Amniotic stem cell (primary cell): ENCODE measurements at regions not wholly inside any gene's neighbourhood (a gene's known extent, or its start where the extent isn't known, plus 50 kb on each side); places are given as distances from the start of the nearest gene placed in this dataset.
"Not testable (repeated sequence)": the region's sequence is repeated elsewhere in the genome, so short reads cannot be mapped to it uniquely, and the experiment has no call there.

Experiments
- DNase-seq: peaks from one replicate; lab custom pipeline; 2025; lab: John Stamatoyannopoulos, UW

DNA sequence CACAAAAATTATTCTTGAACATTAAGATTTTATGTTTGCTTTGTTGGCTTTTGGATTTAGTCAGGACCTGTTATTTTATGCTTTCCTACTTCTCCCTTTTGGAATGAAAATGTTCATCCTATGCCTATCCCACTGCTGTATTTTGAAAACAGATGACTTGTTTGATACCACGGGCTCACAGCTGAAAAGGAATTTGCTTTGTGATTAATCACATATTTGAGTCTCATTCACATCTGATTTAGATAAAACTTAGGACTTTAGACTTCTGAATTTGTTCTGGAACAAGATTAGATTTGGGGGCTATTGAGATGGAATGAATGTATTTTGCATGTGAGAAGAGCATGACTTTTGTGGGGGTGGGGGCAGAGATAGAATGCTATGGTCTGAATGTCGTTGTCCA, 1012.6 kb downstream of the CDH11 start:
- no peak for DNase-seq

DNA sequence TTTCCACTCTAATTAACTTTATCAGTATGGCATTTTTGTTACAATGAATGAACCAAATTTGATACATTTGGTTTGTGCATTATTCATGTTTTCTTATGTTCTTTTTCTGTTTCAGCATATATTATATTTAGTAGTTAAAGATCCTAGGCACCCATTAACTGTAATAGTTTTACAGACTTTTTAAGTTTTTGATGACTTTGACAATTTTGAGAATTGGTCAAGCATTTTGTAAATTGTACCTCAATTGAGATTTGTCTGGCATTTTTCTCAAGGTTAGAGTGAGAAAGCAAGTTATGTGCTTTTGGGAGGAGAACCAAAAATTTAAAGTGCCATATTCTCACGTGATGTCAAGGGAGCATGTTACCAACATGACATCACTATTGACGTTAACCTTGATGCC, 1019.2 kb downstream of the CDH11 start:
- DNase-seq, result no peak

DNA sequence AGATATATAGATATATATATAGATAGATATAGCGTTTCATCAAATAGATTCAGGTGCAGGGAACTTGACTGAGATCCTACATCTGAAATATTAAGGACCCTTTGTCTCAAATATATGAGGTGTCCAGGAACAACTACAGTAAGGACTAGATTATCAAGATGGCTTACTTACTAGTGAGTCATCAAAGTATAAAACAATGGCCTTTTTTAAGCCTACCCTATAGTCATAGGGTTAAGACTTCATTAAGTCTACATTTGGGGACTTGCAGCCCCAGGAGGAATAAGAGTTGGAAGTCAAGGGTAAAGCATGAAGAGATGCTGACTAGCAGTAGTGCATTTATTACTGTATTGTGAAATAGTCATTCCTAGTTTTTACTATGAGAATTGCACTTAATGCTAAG, 1023.4 kb downstream of the CDH11 start:
- no peak for DNase-seq

DNA sequence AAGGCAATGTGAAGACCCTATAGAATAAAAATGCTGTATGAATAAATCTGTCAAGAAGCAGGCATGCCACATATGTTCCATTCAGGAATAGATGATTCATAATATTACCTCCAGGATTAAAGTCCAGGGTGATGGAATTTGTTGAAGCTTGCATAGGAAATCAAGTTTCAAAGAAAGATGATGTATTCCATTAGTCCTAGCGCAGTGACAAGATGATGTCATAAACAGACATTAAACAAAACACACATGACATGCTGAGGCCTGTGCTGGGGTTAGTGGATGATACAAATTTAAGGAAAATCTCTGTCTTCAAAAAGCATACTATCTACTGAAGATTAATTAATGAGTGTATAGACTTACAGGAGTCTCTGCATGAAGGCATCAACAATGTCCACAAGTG, 1025.2 kb downstream of the CDH11 start:
- no peak for DNase-seq

DNA sequence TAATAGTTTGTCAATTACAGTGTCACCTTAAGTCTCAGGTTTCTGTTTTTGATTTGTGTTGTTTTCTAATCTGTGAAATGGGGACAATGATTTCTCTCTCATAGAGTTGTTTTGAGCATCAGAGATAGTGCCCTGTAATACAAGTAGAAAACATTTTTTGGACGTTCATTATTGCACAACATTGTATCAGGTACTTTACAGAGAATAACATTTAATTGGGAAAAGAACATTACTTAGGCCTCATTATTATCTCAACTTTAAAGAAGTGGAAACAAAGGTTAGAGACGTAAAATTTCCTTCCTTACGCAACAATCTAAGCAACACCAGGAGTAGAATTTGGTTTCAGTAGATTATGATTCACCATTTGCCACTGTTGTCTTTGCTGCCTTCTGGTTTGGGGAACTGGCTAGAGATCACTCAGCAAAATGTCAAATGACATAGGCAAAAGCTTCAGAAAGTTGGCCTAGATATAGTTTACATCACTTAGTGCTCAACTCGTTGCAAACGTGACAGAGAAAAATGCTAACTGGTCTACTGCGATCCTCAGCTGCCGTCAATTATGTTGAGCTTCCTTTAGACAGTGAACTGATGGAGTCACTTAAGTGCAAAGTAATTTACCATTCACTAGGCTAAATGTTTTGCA, 1026.8 kb downstream of the CDH11 start:
- DNase-seq, result no peak

DNA sequence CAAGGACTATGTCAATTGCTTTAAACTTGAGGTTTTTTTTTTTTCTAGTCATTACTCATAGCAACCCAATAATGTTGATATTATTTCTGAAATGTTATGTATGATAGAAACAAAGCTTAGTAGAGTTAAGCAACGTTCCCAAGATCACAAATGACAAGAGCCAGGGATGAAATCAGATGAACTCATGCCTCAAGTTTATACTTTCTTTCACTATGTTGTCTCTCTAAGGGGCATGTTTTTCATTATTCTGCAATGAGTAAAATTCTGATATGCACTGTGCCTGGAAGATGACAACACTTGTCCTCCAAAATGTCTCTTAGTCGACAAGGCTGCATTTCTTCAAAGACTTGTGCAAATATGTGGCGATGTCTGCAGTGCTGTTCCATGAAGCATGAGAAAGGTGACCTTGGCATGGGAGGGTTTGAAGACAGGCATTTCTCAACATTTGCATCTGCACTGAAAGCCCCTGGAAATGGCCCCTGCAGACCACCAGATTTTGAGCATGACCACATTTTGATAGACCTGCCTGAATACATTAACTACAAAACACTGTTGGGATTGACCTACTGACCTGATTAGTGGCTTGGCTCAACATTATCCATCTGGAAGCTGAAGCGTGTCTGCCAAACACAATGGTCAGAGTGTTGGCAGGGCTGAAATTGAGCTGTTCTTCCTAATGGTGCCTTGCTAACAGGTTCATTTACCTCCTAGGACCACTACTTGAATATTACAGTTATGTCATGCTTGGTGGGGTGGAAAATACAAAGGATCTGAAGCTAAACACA, 1027.5 kb downstream of the CDH11 start:
- DNase-seq, result no peak

DNA sequence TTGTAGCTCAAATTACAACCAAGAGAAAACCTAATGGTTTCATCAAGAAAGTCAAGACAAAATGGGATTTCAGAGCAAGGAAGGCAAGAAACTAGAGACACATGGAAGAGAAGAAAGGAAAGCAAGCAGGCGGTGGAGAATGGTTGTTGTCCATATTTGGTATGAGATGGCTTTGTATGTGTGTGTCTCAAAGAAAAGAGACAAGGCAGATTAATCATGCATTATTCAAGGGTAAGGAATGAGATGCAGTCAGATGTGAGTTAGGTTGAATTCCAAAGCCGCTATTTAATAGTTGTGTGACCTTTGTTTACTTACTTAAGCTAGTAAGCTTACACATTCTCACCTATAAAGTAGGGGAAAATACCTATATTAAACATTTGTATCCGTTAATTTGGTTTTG, 1029.6 kb downstream of the CDH11 start:
- DNase-seq, result peak; percentile 47

DNA sequence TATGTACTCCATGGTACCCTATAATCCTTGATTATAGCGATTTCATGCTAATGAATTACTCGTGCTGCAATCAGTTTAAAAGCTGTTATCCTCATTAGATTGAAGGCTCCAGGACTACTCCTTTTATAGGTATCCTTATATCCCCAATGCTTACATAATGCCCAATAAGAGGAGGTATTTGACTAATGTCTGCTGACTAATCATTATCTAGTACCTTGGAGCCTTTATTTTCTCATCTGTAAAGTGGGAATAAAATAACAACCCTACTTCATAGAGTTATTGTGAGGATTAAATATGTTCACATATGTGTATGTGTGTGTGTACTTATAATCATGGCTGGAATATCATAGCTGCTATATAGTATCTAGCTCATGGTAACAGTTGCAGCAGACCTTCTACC, 1031.5 kb downstream of the CDH11 start:
- DNase-seq, result no peak

DNA sequence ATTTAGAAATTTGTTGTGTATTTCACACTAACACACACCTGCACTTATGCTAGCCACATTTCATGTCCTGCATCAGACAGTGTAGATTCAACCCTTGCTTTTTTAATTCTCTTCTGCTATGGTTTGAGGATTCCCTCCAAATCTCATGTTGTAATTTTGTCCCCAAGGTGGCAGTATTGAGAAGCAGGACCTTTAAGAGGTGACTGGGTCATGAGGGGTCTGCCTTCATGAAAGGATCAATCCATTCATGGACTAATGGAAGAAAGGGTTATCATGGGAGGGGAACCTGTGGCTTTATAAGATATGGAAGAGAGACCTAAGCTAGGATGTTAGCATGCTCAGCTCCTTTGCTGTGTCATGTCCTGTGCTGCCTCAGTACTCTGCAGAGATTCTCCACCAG, 1032.2 kb downstream of the CDH11 start:
- DNase-seq, result no peak

DNA sequence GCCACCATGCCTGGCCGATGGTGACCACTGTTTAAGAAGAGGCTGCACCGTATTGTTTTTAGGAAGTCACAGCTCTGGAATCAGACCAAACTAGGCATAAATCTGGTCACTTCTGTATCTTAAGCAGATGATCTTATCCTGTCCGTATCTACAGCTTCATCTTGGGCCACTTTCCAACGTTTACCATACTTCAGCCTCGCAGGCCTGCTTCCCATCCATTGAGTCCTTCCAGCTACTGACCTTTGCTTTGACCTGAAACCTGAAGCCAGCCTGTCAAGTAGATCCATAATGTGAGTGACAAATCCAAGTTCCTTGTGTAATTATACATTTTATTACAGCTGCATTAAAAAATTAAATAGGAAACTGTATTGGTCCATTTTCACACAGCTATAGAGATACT, 1033.0 kb downstream of the CDH11 start:
- no peak for DNase-seq

DNA sequence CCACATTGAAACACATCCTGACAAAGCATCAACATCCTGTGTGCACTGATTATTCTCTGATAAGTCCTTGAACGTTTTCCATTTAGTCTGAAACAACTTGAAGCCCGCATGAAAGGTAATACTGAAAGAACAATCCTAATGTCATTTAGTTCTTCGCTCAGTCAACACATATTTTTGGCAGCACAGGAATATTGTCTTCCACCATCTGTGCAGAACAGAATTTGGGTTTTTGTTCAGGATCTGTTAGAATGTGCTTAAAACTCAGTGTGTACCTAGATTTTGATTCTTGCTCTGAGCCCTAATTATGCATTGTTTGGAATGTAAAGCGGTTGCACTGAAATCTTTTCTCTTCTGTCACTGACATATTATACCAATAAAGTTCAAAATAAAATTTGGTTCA, 1036.6 kb downstream of the CDH11 start:
- DNase-seq, result no peak

DNA sequence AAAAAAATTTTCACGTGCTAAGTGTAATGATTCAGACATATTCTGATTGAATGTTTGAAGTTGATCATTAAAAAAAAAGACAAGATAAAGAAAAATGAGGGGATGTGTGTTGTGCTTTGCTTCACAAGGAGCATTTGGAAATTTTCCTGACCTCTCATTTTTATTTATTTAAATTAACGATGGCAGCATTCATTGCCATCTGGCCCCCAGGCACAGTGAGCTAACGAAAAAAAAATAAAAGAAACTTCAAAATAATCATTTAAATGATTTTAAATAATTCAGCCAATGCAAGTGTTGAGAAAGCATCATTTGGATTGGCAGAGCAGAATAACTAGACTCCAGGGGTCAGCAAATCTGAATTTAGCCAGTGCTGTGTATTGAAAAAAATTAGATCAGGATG, 1037.2 kb downstream of the CDH11 start:
- DNase-seq, result no peak

DNA sequence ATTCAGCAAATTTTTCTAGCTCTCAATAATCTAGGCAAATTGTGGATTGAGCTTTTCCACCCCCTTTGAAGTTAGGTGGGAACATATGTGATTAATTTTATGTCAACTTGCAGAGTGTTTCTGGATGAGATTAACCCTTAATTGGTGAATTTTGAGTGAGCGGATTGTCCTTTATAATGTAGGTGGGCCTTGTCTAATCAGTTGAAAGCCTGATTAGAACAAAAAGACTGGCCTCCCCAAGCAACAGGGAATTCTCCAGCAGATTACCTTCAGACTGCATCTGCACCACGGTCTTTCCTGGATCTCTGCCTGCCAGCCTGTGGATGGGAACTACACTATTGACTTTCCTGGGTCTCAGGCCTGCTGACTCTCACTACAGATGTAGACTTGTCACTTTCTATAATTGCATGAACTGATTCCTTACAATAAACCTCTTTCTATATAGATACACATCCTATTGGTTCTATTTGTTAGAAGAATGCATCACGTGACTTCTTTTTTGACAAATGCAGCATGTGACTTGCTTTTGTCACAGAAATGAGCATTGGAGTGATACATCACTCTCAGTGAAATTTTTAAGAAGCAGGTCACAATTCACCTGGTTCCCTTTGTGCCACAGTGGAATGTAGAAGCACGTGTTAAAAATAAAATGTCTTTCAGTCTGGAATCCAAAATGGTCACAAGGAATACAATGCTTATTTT, 1038.3 kb downstream of the CDH11 start:
- no peak for DNase-seq

DNA sequence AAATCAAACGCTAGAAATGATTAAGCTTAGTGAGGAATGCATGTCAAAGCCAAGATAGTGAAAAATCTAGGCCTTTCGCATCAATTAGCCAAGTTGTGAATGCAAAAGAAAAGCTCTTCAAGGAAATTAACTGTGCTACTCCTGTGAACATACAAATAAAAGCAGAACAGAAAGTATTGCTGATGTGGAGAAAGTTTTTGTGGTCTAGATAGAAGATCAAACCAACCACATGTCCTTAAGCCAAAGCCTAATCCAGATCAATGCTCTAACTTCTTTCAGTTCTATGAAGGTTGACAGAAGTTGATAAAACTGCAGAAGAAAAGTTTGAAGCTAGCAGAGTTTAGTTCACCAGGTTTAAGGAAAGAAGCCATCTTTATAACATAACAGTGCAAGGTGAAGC, 1044.6 kb downstream of the CDH11 start:
- DNase-seq, result no peak

DNA sequence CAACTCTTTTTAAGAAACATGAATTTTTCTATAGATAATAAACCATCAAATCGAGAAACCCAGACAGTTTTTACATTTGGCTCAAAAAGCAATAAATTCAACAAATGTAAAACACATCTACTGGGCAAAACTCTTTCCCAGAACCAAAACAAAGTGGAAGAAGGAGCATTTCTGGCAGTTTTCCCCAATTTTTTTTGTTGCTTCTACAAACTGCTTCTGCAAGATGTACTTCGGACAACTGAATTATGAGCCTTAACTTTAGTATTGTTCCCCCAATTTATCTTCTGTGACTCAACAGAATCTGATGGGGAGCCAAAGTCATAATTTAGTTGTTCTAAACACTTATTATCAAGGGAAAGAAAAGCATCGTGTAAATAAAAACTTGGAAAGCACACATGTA, 1047.2 kb downstream of the CDH11 start:
- DNase-seq, result no peak

DNA sequence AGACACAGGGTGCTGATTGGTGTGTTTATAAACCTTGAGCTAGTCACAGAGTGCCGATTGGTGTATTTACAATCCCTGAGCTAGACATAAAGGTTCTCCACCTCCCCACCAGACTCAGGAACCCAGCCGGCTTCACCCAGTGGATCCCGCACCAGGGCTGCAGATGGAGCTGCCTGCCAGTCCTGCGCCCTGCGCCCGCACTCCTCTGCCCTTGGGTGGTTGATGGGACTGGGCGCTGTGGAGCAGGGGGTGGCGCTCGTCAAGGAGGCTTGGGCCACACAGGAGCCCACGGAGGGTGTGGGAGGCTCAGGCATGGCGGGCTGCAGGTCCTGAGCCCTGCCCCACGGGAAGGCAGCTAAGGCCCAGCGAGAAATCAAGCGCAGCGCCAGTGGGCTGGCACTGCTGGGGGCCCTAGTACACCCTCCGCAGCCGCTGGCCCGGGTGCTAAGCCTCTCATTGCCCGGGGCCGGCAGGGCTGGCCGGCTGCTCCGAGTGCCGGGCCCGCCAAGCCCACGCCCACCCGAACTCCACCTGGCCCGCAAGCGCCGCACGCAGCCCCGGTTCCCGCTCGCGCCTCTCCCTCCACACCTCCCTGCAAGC, 1049.6 kb downstream of the CDH11 start:
- not testable (repeated sequence) for DNase-seq

DNA sequence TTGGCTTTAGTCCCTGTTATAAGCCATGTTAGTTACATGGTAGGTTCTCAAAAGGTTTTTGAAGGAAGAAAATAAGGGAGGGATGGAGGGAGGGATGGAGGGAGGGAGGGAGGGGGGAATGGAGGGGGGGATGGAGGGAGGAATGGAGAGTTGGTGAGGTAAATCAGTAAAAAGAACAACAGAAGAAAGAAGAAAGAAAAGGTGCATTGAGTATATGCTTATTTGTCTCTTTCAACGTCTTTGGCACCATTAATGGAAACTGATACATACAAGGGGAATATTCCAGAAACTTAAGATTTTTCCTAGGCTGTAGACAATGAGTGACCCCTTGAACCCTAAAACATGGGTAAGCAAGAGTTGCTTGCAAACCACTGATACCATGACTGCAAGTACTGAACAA, 1056.3 kb downstream of the CDH11 start:
- DNase-seq, result no peak

DNA sequence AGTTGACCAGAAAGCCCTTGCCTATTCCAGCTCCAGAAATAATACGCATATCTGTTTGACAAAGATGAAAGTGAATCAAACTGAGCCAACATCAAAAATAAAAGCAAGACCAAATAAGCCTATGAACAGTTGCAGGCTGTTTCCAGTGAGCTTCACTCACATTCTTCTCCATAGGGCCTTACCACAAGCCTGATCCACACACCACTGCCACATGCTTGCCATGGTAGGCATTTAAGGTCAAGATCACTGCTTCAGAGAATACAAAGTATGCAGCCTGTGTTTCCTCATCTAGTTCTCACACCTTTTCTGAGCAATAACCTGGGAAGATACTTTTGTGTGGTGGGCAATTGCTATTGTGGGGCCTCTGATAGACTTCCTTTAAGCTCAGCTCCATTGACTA, 1060.2 kb downstream of the CDH11 start:
- no peak for DNase-seq

DNA sequence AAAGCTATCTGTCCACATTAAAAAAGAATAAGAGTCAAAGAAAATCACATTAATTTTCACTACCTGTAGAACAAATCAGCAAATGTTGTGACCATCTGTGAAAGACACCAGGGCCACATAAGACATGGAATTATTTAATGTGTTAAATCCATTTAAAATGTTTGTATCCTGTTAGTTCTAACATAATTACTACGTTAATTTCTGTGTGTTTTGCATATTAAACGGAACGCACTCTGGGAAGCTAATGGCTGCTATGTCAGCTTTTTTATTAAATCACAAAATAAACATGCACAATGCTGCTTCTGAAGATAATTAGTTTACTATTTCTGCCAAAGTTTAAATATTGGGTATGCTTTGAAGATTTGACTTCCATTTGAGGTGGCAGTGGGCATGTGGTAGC, 1061.2 kb downstream of the CDH11 start:
- no peak for DNase-seq

DNA sequence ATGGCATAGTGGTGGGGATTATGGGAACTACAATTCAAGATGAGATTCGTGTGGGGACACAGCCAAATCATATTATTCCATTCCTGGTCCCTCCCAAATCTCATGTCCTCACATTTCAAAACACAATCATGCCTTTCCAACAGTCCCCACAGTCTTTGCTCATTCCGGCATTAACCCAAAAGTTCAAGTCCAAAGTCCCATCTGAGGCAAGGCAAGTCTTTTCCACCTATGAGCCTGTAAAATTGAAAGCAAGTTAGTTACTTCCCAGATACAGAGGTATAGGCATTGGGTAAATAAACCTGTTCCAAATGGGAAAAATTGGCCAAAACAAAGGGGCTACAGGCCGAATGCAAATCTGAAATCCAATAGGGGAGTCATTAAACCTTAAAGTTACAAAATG, 1063.2 kb downstream of the CDH11 start:
- DNase-seq, result no peak

DNA sequence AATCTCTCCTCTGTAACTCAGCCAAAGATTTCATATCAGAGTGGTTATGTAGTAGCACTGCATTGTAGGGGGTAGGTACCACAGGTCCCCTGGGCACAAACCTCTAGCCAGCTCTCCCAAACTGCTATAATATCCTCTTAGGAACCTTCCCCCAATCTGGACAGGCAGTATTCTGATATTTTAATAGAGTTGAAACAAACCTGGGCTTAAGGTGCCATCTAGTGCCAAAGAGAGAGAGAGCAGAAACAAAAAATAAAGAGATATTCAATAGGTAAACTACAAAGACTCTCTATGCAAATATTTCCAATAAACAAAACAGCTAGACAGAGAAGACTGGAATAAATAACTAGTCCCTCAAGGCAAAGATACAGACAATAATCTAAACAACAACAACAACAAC, 1070.0 kb downstream of the CDH11 start:
- DNase-seq, result peak; percentile 4

DNA sequence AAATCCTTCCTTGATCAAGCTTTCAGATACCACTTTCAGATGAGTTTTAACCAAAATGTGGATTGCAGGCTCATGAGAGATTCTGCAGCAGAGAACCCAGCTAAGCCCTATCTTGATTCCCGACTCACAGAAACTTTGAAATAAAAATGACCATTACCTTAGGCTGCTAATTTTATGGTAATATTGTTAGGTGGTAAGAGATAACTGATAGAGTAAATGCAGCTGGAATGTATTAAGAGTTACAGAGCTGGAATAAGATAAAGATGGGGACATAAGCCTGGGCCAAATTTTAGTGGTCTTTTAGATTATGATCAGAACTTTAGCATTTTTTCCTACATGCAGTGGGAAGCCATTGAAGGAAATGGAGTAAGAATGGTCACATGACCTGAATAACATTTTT, 1074.0 kb downstream of the CDH11 start:
- no peak for DNase-seq

DNA sequence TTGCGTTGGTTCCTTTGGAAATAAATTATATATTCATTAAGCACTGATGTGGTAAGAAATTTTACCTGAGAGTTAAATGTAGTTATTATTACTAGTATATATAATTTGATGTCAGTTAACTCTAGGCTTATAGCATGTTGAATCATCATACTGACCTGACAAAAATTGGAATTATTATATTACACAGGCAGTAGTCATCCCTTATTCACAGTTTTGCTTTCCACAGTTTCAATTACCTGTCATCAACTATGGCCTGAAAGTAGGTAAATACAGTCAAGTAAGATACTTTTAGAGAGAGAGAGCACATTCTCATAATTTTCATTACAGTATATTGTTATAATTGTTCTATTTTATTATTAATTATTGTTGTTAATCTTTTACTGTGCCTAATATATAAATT, 1074.7 kb downstream of the CDH11 start:
- no peak for DNase-seq
